ENCODE measurements at regions not wholly inside any gene's neighbourhood (a gene's known extent, or its start where the extent isn't known, plus 50 kb on each side); places are given as distances from the start of the nearest gene placed in this dataset.

GRCh38 chr7:8937204-8937603 lies 503.8 kb downstream of the NXPH1 start:
- no peak for DNase-seq (ENCODE audit: low spot score)

- DNase-seq (ENCODE audit: low spot score), result no peak
These were observed 504.8 kb downstream of the NXPH1 start for GRCh38 chr7:8938044-8938805.

DNA sequence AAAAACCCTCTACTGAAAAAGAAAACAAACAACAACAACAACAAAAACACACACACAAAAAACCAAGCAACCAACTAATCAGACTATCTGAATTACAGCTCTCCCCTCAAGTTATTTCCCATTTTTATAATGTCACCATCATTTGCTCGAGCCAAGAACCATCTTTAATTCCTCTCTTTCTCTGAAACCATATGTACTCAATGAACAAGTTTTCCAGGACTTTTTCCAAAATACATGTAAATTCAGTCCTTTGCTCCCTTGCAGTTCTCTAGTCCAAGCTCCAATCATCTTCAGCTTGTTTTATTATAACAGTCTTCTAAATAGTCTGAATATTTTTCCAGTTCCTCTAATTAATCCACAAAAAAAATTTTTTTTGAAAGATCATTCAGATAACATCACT lies 506.0 kb downstream of the NXPH1 start:
- no peak for DNase-seq (ENCODE audit: low spot score)

GRCh38 chr7:8963722-8964121 lies 530.3 kb downstream of the NXPH1 start:
- no peak for DNase-seq (ENCODE audit: low spot score)

DNA sequence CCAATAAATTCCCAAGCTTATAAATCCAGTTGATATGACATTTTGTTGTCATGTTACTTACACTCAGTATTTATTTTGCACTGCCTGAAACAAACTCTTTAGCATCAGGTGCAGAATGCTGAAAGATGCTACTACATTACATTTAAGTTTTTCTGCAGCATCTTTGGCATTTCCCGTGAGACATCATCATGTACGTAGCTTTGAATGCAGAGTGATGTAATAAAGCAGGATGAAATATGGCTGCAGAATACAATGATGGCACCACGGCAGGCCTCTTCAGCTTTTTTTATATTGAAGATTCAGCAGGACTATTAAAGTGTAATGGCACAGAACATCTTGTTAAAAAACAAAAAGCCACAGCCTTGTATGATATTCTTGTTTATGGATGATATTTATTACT lies 531.8 kb downstream of the NXPH1 start:
- DNase-seq (ENCODE audit: low spot score), result no peak

GRCh38 chr7:8973601-8974000 lies 540.2 kb downstream of the NXPH1 start:
- DNase-seq (ENCODE audit: low spot score), result no peak

- no peak for DNase-seq (ENCODE audit: low spot score)
These were observed 542.3 kb downstream of the NXPH1 start for GRCh38 chr7:8975681-8976080.

DNA sequence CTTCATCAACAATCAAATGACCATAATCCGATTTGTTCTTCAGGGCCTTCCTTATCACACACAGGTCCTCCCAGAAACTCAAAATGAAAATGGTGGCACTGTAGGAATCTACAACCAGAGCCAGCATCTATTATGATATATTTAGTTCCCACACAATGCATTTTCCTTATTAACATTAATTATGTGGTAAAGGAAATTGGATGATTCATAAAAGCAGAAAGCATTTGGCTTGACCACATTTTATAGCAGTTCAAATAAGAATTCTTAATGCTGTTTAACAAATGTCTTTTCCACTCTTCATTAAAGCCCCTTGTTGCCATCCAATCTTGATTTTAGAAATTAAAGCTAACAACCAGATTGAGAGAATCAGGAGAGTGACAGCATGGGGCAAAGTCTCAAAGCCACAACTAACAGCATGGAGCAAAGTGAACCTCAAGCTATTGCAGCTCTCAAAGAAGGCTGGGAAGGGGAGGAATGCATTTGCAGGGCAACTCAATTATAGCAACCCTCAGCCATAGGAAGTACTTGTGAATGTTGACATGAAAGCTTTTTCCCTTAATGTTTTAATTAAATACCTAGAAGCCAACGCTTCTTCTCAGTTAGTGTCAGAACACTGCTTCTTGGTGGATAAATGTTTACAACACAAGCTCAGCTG lies 549.1 kb downstream of the NXPH1 start:
- no peak for DNase-seq (ENCODE audit: low spot score)

- DNase-seq (ENCODE audit: low spot score), result no peak
These were observed 551.8 kb downstream of the NXPH1 start for GRCh38 chr7:8985255-8985654.

DNA sequence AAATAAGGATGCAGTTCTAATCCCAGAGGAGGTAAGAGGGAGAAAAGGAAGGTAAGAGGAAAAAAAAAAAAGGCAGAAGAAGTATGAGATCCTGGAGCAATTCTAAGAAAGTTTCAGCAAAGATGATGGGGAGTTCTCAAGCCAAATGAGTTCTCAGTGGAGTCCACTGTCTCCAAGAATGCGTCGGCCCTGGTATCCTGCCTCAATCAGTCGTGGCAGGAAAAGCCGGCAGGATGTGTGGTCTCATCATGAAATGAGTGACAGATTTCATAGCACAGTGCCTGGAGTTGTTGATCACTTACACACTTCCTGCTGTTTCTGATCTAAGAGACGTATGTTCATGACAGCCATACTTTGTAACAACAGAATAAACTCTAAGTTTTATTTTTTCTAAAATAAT lies 554.9 kb downstream of the NXPH1 start:
- DNase-seq (ENCODE audit: low spot score), result no peak

GRCh38 chr7:8991159-8991558 lies 557.8 kb downstream of the NXPH1 start:
- DNase-seq (ENCODE audit: low spot score), result no peak

- no peak for DNase-seq (ENCODE audit: low spot score)
These were observed 565.4 kb downstream of the NXPH1 start for GRCh38 chr7:8998762-8999161.

DNA sequence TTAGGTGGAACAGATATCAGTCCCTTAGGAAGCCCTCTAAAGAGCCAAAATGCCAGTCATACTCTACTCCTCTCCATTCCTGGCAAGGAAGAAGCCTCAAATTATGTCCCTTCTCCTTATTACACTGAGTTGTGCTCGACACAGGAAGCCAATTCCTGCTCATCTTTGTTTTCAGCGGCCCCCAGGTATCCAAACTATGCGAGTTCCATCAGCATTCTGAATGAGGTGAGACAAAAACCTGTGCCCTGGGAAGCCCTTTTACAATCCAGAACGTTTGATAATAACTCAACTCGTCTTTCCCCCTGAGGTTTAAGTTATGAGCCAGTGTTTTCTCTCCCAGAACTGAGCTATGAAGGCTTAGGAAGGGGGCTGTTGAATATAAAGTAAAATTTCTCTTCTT lies 580.5 kb downstream of the NXPH1 start:
- DNase-seq (ENCODE audit: low spot score), result no peak

GRCh38 chr7:9017286-9017685 lies 583.9 kb downstream of the NXPH1 start:
- no peak for DNase-seq (ENCODE audit: low spot score)

DNA sequence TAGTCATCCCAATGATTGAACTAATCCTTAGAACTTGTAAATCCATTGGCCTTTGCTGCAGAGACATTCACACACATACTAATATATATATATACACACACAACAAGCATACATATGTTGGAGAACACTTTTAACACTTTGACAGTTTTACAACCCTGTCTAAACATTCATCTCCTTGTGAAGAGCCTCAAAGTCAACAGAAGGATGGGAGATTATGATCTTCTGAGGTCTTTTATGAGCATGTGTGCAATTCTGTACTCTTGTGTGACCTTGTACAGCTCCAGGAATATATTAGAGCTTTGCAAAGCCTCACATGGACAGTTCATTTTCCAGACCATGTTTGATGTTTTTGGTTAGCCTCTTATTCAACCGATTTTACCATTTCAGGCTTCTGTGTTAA lies 589.0 kb downstream of the NXPH1 start:
- no peak for DNase-seq (ENCODE audit: low spot score)

- DNase-seq (ENCODE audit: low spot score), result no peak
These were observed 590.4 kb downstream of the NXPH1 start for GRCh38 chr7:9023675-9024294.

DNA sequence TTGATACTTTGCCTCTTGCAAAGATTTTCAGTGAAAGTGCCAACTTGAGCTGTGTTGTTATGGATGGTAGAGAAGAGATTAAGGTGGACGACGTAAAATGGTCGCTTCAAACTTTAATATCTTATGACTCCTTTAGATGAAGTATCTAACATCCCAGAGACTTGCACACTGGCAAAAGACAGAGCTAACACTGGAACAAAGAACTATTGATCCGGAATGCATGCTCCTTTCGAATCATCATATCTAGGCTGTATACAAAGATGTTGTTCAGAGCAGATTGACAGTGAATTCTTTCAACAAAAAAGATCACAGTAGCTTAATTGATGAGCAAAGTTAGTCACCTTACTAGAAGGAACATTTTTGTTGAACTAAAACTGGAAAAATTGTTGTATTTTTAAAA lies 592.7 kb downstream of the NXPH1 start:
- DNase-seq (ENCODE audit: low spot score), result no peak

GRCh38 chr7:9028012-9028411 lies 594.6 kb downstream of the NXPH1 start:
- DNase-seq (ENCODE audit: low spot score), result no peak

GRCh38 chr7:9029681-9030530 lies 596.5 kb downstream of the NXPH1 start:
- no peak for DNase-seq (ENCODE audit: low spot score)

- DNase-seq (ENCODE audit: low spot score), result no peak
These were observed 597.6 kb downstream of the NXPH1 start for GRCh38 chr7:9030976-9031375.

- no peak for DNase-seq (ENCODE audit: low spot score)
These were observed 598.0 kb downstream of the NXPH1 start for GRCh38 chr7:9031386-9031785.

DNA sequence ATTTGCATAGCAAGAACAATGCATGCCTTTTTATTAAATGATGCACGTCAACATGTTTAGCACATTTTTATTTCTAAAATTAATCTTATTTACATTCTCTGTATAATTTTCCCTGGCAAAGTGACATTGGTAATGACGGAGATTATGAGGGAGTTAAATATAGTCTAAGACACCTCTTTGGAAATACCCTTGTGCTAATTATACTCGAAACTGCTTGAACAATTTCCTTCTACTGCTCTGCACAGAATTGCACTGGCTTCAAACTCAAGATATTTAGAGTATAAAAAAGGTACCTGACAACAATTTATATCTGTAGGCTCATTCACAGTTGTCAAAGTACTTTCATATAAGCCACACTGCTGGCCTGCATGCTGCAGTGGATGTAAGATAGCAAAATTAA lies 602.7 kb downstream of the NXPH1 start:
- no peak for DNase-seq (ENCODE audit: low spot score)

All from AG20443 (cell line).